K562 (cell line): ENCODE measurements at regions not wholly inside any gene's neighbourhood (a gene's known extent, or its start where the extent isn't known, plus 50 kb on each side); places are given as distances from the start of the nearest gene placed in this dataset.

Source experiments
- ARID1B ChIP-seq: fragments of 450-650 bp; IDR thresholded peaks from 2 replicates; pipeline ENCODE4 v1.6.1; 2016; ENCODE audit warnings: antibody characterized with exemption, mild to moderate bottlenecking, inconsistent platforms
- E2F6 ChIP-seq, 2 experiments: IDR thresholded peaks; 2 replicates each; pipeline ENCODE4 v1.6.1; 2011; ENCODE audit warnings: borderline replicate concordance in 1 of 2, control low read depth in 1 of 2, low read depth in 1 of 2, low read length in 1 of 2, mild to moderate bottlenecking in 1 of 2, mixed read lengths in 1 of 2, moderate library complexity in 1 of 2; ENCODE audit not compliant: insufficient read depth in 1 of 2, insufficient read length in 1 of 2, poor library complexity in 1 of 2, severe bottlenecking in 1 of 2; ENCODE audit errors: extremely low read depth in 1 of 2
- EP300 ChIP-seq: IDR thresholded peaks from 2 replicates; pipeline ENCODE4 v1.6.1; 2012; ENCODE audit warnings: low read length, improper control_type of control experiment
- HDAC6 ChIP-seq: IDR thresholded peaks from 2 replicates; pipeline ENCODE4 v1.6.1; 2012; ENCODE audit warnings: low read depth, mild to moderate bottlenecking, control low read depth, inconsistent platforms, low read length, moderate library complexity
- HOXB6 ChIP-seq: fragments of 250-450 bp; sonication (Bioruptor Pico); IDR thresholded peaks from 2 replicates; pipeline ENCODE4 v1.5.1; 2022; ENCODE audit warnings: mild to moderate bottlenecking, borderline replicate concordance
- ILK ChIP-seq: fragments of 450-650 bp; IDR thresholded peaks from 2 replicates; pipeline ENCODE4 v1.6.1; 2016; ENCODE audit warnings: missing genetic modification characterization, low read depth, mild to moderate bottlenecking, missing compliant biosample characterization, moderate library complexity, borderline replicate concordance
- KHSRP ChIP-seq: fragments of 450-650 bp; IDR thresholded peaks from 2 replicates; pipeline ENCODE4 v1.6.1; 2017
- MCM7 ChIP-seq, 2 experiments: fragments of 450-650 bp; IDR thresholded peaks; 2 replicates each; pipeline ENCODE4 v1.6.1; 2016 to 2018
- MYC ChIP-seq, 2 experiments: fragments of 250-450 bp in 1 of 2; sonication (Bioruptor Pico) in 1 of 2; IDR thresholded peaks; 2 replicates each; pipeline versions ENCODE4 v1.5.1 to v1.6.1; 2012 to 2021; ENCODE audit warnings: low read depth in 2 of 2, borderline replicate concordance in 1 of 2, improper control_type of control experiment in 1 of 2, low read length in 1 of 2, mild to moderate bottlenecking in 1 of 2, moderate library complexity in 1 of 2
- NFIC ChIP-seq: fragments of 450-650 bp; IDR thresholded peaks from 2 replicates; pipeline ENCODE4 v1.6.1; 2017; ENCODE audit warnings: mild to moderate bottlenecking, inconsistent platforms
- PBX2 ChIP-seq, 2 experiments: IDR thresholded peaks in 1 of 2; conservative IDR thresholded peaks in 1 of 2; 2 replicates each; pipeline ENCODE4 v1.6.1; 2016; ENCODE audit warnings: low read depth in 2 of 2, mild to moderate bottlenecking in 1 of 2, missing compliant biosample characterization in 1 of 2, missing genetic modification characterization in 1 of 2, moderate library complexity in 1 of 2
- RCOR1 ChIP-seq, 2 experiments: IDR thresholded peaks; 2 replicates each; pipeline ENCODE4 v1.6.1; 2012; ENCODE audit warnings: low read depth in 2 of 2, low read length in 2 of 2, borderline replicate concordance in 1 of 2, improper control_type of control experiment in 1 of 2
- SIX5 ChIP-seq, 2 experiments: IDR thresholded peaks; 2 replicates each; pipeline ENCODE4 v1.6.1; 2011; ENCODE audit warnings: low read length in 2 of 2, borderline replicate concordance in 1 of 2, low read depth in 1 of 2, mild to moderate bottlenecking in 1 of 2, moderate library complexity in 1 of 2; ENCODE audit not compliant: insufficient read depth in 1 of 2
- SP2 ChIP-seq: IDR thresholded peaks from 2 replicates; pipeline ENCODE4 v1.6.1; 2011; ENCODE audit warnings: mild to moderate bottlenecking, low read depth, low read length, moderate library complexity; ENCODE audit not compliant: poor library complexity, severe bottlenecking; ENCODE audit errors: extremely low read depth
- STAT5A ChIP-seq: IDR thresholded peaks from 2 replicates; pipeline ENCODE4 v1.6.1; 2012; ENCODE audit warnings: low read length, inconsistent platforms, borderline replicate concordance
- TCF3 ChIP-seq: sonication (generic); formaldehyde crosslinking; IDR thresholded peaks from 2 replicates; pipeline ENCODE4 v1.4.0; 2020; ENCODE audit warnings: mild to moderate bottlenecking, missing genetic modification reagents
- TSC22D4 ChIP-seq: fragments of 450-650 bp; IDR thresholded peaks from 2 replicates; pipeline ENCODE4 v1.6.1; 2016; ENCODE audit warnings: missing genetic modification characterization, missing biosample characterization, control low read depth
- USF2 ChIP-seq: sonication (generic); formaldehyde crosslinking; IDR thresholded peaks from 2 replicates; pipeline ENCODE4 v1.5.0; 2020; ENCODE audit warnings: missing genetic modification reagents
- ZBTB49 ChIP-seq: sonication (generic); formaldehyde crosslinking; IDR thresholded peaks from 2 replicates; pipeline ENCODE4 v1.8.0; 2022; ENCODE audit warnings: missing genetic modification reagents, mild to moderate bottlenecking, borderline replicate concordance

GRCh38 chr7:343227-343822 lies 53.4 kb downstream of the FOXL3 start (continued):
- TF ChIP-seq PBX2 (CRISPR knock-in tag; IDR thresholded peaks at IDR 0.05; ENCODE audit: low read depth), result no peak
- no peak for TF ChIP-seq PBX2 (tag; conservative IDR thresholded peaks at IDR 0.05; ENCODE audit: low read depth)
- no peak for TF ChIP-seq ZBTB49
- no peak for TF ChIP-seq KHSRP
- TF ChIP-seq TSC22D4 (tag), result no peak
- TF ChIP-seq USF2, result no peak
- no peak for TF ChIP-seq HDAC6
- no peak for TF ChIP-seq NFIC
- TF ChIP-seq STAT5A, result no peak
- TF ChIP-seq MCM7 (IDR thresholded peaks at IDR 0.05), result no peak
- TF ChIP-seq MYC (IDR thresholded peaks at IDR 0.05; ENCODE audit: low read depth, low read length), result no peak
- no peak for TF ChIP-seq MYC (CRISPR knock-in tag; IDR thresholded peaks at IDR 0.05; ENCODE audit: borderline replicate concordance, low read depth)
- TF ChIP-seq SIX5 (IDR thresholded peaks at IDR 0.05; ENCODE audit: borderline replicate concordance in 1 of 2, insufficient read depth in 1 of 2, low read depth in 1 of 2, low read length in 2 of 2), result no peak
- TF ChIP-seq TCF3 (CRISPR knock-in tag), result peak; percentile 25; the same call in 1 of the 2 replicates
- peak; percentile 8; the same call in 1 of the 2 replicates for TF ChIP-seq EP300
- TF ChIP-seq ARID1B, result peak; percentile 47
- no peak for TF ChIP-seq SP2
- no peak for TF ChIP-seq ILK (tag)
- TF ChIP-seq E2F6 (IDR thresholded peaks at IDR 0.05; ENCODE audit: borderline replicate concordance in 1 of 2, extremely low read depth in 1 of 2, insufficient read depth in 1 of 2, insufficient read length in 1 of 2, low read depth in 1 of 2, low read length in 1 of 2, poor library complexity in 1 of 2, severe bottlenecking in 1 of 2), result peak in 1 of 2 experiments; percentile 19
- TF ChIP-seq HOXB6 (CRISPR knock-in tag), result no peak
- TF ChIP-seq RCOR1 (IDR thresholded peaks at IDR 0.05; ENCODE audit: borderline replicate concordance in 1 of 2, low read depth in 2 of 2, low read length in 2 of 2), result 0 out of 4 replicates have a peak, but pooled peaks of 1 of the 2 experiments have one; percentile 18
